ELR (cell line): ENCODE measurements at regions not wholly inside any gene's neighbourhood (a gene's known extent, or its start where the extent isn't known, plus 50 kb on each side); places are given as distances from the start of the nearest gene placed in this dataset.

Source experiments
- DNase-seq: peaks from one replicate; pipeline ENCODE4 v3.0.0-alpha.2; 2015; ENCODE audit warnings: low read depth

DNA sequence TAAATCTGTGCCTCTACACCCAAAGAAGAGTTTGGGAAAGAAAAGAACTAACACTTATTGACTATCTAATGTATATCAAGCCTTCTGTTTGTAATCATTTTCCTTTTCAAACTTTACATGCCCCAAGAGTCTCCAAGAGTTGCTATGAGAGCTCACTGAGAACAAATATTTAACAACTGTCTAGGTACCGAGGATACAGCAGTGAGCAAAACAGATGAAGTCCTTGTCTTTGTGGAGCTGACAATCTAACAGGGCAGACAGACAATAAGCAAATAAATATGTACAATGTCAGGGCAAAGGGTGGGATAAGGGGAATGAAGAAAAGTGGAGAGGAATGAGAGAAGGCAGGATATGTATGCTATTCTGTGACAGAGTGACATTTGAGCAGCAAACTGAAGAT lies 64.8 kb upstream of the KSR1 start:
- no peak for DNase-seq

DNA sequence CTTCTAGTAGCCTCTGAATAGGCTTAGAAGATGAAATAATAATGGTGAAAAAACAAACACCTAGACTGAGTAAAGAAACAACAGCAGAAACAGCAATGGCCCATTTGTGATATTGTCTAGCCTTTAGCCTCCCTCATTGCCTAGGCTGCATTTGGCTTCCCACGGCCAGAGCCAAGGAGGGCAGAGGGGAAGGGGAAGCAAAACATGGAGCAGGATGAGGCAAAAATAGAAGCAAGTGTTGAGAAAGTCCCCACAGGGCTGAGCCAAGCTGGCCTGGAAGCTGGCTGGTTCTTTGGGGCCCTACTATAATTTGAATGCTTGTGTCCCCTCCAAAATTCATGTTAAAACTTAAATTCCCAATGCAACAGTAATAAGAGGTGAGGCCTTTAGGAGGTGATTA lies 60.2 kb upstream of the KSR1 start:
- DNase-seq, result no peak

DNA sequence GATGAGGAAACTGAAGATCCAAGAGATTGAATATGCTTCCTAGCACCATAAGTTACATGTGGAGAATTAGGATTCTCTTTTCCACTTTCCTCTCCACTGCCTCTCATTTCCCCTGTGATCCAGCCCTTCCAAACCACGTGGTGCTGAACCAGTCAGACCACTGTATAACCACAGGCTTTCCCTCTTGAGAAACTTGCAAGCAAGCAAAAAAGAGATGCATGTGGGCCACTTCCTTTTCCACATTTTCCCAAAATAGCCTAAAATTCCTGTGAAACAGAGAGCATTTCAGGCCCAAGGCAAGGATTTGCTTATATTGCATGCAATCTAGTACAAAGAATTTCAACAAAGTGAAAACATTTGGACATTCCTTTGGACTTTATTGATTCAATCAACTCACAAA lies 59.3 kb upstream of the KSR1 start:
- DNase-seq, result no peak

DNA sequence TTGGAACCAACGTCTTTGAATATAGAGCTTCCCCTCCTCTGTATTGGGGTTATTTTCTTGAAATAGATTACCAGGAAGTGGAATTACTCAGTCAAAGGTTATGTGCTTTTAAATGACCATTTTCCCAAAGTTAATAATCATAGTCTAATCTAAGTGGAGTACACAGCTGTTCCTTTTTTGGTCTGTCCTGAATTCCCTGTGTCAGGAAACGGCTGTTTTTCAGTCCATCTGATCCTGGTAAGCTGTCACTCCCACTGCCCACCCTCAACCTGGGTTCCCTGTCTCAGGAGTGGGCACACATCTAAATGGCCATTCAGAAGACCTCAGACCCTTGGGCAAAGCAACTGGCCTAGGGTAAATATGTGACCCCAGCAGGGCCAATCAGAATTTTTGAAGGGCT lies 57.6 kb upstream of the KSR1 start:
- DNase-seq, result no peak

DNA sequence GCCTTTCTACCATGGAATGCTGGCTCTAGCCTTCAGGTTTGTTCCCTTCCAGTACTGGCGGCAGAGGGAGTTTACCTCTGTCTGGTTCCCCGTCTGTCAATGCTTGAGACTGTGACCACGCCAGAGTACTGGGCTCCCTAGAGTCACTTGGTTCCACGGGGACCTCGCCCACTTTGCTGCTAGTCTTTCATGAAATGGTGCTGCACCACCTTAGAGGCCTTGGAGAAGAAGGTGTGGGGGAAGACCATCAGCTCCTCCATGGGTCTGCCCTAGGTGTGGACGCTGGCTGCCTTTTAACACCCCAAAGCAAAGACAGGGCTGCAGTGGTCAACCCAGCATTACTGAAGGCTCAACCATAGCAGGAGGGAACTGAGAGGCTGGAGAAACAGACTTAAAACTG lies 55.3 kb upstream of the KSR1 start:
- no peak for DNase-seq

DNA sequence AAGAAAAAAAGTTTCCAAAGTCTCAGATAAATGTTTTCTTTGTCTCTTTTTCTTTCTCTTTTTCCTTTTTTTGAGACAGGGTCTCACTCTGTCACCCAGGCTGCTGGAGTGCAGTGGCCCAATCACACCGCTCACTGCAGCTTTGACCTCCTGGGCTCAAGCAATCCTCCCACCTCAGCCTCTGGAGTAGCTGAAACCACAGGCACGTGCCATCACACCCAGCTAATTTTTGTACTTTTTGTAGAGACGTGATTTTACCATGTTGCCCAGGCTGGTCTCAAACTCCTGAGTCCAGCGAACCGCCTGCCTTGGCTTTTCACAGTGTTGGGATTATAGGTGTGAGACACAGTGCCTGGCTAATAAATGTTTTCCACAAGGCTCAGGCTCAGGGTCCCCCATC lies 53.3 kb upstream of the KSR1 start:
- DNase-seq, result no peak

DNA sequence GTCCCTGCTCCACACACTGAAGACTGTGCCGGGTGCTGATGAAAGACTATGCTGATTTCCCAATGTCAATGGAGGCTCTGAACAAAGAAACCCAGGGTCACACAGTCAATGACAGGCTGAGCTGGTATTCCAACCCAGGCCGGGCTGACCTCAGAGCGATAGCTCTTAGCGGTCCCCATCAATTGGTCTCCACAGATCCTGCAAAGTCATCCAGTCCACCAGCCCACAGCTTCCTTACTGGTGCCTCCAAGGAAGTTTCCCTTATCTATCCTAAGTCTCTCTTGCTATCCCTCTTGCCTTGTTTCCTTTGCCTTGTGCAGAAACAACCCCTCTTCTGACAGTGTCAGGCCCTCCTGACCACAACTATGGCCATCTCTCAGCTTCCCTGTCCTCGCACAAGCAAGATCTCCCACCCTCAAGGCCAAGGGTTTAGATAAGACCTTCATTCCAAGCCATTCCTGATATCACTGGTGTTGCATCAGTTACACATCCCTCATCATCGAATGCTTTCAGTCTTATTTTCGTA lies 52.7 kb upstream of the KSR1 start:
- no peak for DNase-seq

DNA sequence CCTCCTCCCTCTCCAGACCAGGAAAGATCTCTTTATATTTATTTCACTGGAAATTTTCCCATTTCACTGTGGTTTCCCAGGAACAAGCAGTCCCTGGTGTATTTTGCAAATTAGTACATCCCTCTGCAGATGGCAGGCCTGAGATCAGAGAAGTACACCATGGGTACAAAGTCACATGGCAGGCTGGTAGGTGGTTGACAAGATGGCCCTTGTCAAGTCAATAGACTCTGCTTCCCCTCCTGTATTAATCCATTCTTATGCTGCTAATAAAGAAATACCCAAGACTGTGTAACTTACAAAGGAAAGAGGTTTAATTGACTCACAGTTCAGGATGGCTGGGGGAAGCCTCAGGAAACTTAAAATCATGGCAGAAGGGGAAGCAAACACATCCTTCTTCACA lies 51.6 kb upstream of the KSR1 start:
- no peak for DNase-seq
